SK-N-MC (cell line): ENCODE measurements at regions not wholly inside any gene's neighbourhood (a gene's known extent, or its start where the extent isn't known, plus 50 kb on each side); places are given as distances from the start of the nearest gene placed in this dataset.

ENCODE experiments used
- EZH2 ChIP-seq: fragments of 200-600 bp; sonication (generic); IDR thresholded peaks from one replicate; pipeline ENCODE4 v1.6.1; 2017; ENCODE audit warnings: antibody characterized with exemption
- POLR2AphosphoS5 ChIP-seq: IDR thresholded peaks from 2 replicates; pipeline ENCODE4 v1.6.1; 2012; ENCODE audit warnings: mild to moderate bottlenecking, low read depth, low read length, borderline replicate concordance

GRCh38 chr2:52402128-52402527 is 1365.5 kb upstream of the CHAC2 start:
- TF ChIP-seq EZH2 (no peak), POLR2AphosphoS5 (no peak)
